B cell (primary cell): ENCODE measurements at regions not wholly inside any gene's neighbourhood (a gene's known extent, or its start where the extent isn't known, plus 50 kb on each side); places are given as distances from the start of the nearest gene placed in this dataset.

Experiments
- ATAC-seq: fragments of 200-7000 bp; cut with Tn5 transposase; one replicate; pipeline ENCODE4 v1.10.0; 2021; ENCODE audit warnings: low read depth, mild to moderate bottlenecking, moderate number of reproducible peaks, moderate library complexity
- CTCF ChIA-PET: fragments of 350-600 bp; sonication (Branson Sonifier 250); formaldehyde crosslinking; loops from one replicate; lab custom pipeline; 2021; ENCODE audit warnings: antibody characterized with exemption, inconsistent platforms; lab: Charles Lee
- POLR2A ChIA-PET: fragments of 350-600 bp; sonication (Branson Sonifier 250); formaldehyde crosslinking; loops from one replicate; lab custom pipeline; 2021; ENCODE audit warnings: antibody characterized with exemption; lab: Charles Lee
- DNase-seq: peaks from one replicate; pipeline ENCODE4 v3.0.0; 2013
- H2AFZ ChIP-seq: 2 replicates; pipeline ENCODE4 v1.6.1; 2012; ENCODE audit warnings: mild to moderate bottlenecking, low read depth, low read length; ENCODE audit not compliant: insufficient read depth, poor library complexity, severe bottlenecking
- H3K27ac ChIP-seq, 2 donors: 1 replicate in 1 of 2; 2 replicates in 1 of 2; pipeline ENCODE4 v1.5.1; 2012 to 2013; ENCODE audit warnings: low read length in 2 of 2, mild to moderate bottlenecking in 2 of 2, moderate library complexity in 1 of 2
- H3K27me3 ChIP-seq, 4 experiments: fragments of 200-600 bp in 1 of 4; sonication (generic) in 1 of 4; replicated peaks in 1 of 4; 1 replicate in 2 of 4; 2 replicates in 2 of 4; pipeline versions ENCODE4 v1.6.1 to v1.7.0; 2013 to 2016; ENCODE audit warnings: low read length in 3 of 4, mild to moderate bottlenecking in 2 of 4, mixed read lengths in 1 of 4, moderate library complexity in 1 of 4; ENCODE audit not compliant: insufficient read depth in 4 of 4, control insufficient read depth in 3 of 4; ENCODE audit errors: control extremely low read depth in 1 of 4
- H3K36me3 ChIP-seq, 2 experiments: replicated peaks in 1 of 2; 1 replicate in 1 of 2; 2 replicates in 1 of 2; pipeline versions ENCODE4 v1.6.1 to v1.7.1; 2013; ENCODE audit warnings: low read length in 1 of 2; ENCODE audit not compliant: insufficient read depth in 2 of 2, control insufficient read depth in 1 of 2; ENCODE audit errors: control extremely low read depth in 1 of 2, extremely low read depth in 1 of 2
- H3K4me1 ChIP-seq, 2 donors: fragments of 200-600 bp in 1 of 2; sonication (generic) in 1 of 2; 1 replicate in 1 of 2; 2 replicates in 1 of 2; pipeline versions ENCODE4 v1.5.1 to v1.6.1; 2013 to 2017; ENCODE audit warnings: low read length in 2 of 2; ENCODE audit not compliant: control insufficient read depth in 2 of 2, insufficient read depth in 2 of 2
- H3K4me2 ChIP-seq: replicated peaks from 2 replicates; pipeline ENCODE3; 2012; ENCODE audit warnings: mild to moderate bottlenecking, low read depth, low read length; ENCODE audit not compliant: poor library complexity, severe bottlenecking
- H3K4me3 ChIP-seq, 5 experiments: fragments of 200-600 bp in 1 of 5; sonication (generic) in 1 of 5; 1 replicate in 3 of 5; 2 replicates in 2 of 5; pipeline versions ENCODE4 v1.5.1 to v1.7.0; 2011 to 2016; ENCODE audit warnings: low read length in 4 of 5, mild to moderate bottlenecking in 4 of 5, low read depth in 2 of 5, control low read depth in 1 of 5, moderate library complexity in 1 of 5; ENCODE audit not compliant: insufficient read depth in 1 of 5; ENCODE audit errors: control extremely low read depth in 1 of 5, extremely low read depth in 1 of 5
- H3K79me2 ChIP-seq: fragments of 200-600 bp; sonication (generic); one replicate; pipeline ENCODE4 v1.6.0; 2016; ENCODE audit warnings: low read length; ENCODE audit not compliant: control insufficient read depth, insufficient read depth
- H3K9ac ChIP-seq: fragments of 200-600 bp; sonication (generic); 2 replicates; pipeline ENCODE4 v1.6.1; 2017; ENCODE audit warnings: mild to moderate bottlenecking, low read length, moderate library complexity
- H3K9me3 ChIP-seq, 3 donors: one replicate each; pipeline versions ENCODE4 v1.6.1 to v1.7.1; 2013; ENCODE audit warnings: low read length in 2 of 3; ENCODE audit not compliant: control insufficient read depth in 2 of 3, insufficient read depth in 1 of 3; ENCODE audit errors: control extremely low read depth in 1 of 3
- H4K20me1 ChIP-seq: 2 replicates; pipeline ENCODE4 v1.6.0; 2012; ENCODE audit warnings: mild to moderate bottlenecking, low read length; ENCODE audit not compliant: insufficient read depth, control insufficient read depth, poor library complexity, severe bottlenecking
- H3K27ac Mint-ChIP-seq: one replicate; pipeline ENCODE4 v1.8.0; 2021; ENCODE audit warnings: mixed read lengths
- H3K27me3 Mint-ChIP-seq: one replicate; pipeline ENCODE4 v1.8.0; 2021; ENCODE audit warnings: mixed read lengths
- H3K4me1 Mint-ChIP-seq: one replicate; pipeline ENCODE4 v1.8.0; 2021; ENCODE audit warnings: mixed read lengths
- H3K4me3 Mint-ChIP-seq: one replicate; pipeline ENCODE4 v1.8.0; 2021; ENCODE audit warnings: mixed read lengths
- H3K9me3 Mint-ChIP-seq: one replicate; pipeline ENCODE4 v1.8.0; 2022; ENCODE audit warnings: mixed read lengths; ENCODE audit not compliant: insufficient read depth
- CTCF ChIP-seq: fragments of 200-600 bp; IDR thresholded peaks from one replicate; pipeline ENCODE4 v1.8.0; 2022; ENCODE audit warnings: antibody characterized with exemption, mild to moderate bottlenecking
- EZH2 ChIP-seq: IDR thresholded peaks from 2 replicates; pipeline ENCODE4 v1.6.1; 2012; ENCODE audit warnings: borderline replicate concordance, low read depth, mild to moderate bottlenecking, moderate library complexity, low read length; ENCODE audit not compliant: insufficient read depth, poor library complexity, severe bottlenecking
- WGBS: methylation state at CpG from one replicate; pipeline ENCODE4 v1.1.5; 2013; ENCODE audit warnings: missing lambda C conversion rate; ENCODE audit not compliant: insufficient coverage; 5-methylcytosine and 5-hydroxymethylcytosine counted together
- intact Hi-C: fragments of 100-400 bp; cut with micrococcal nuclease; formaldehyde crosslinking; loops from one replicate; pipeline ENCODE4 v1.10.0; 2022

- POLR2A ChIA-PET: no interaction called here
- intact Hi-C loops: no loop called here
Measured at GRCh38 chr3:40618158-40618557, 93.4 kb downstream of the ZNF621 start.

GRCh38 chr3:40620151-40620550 lies 95.4 kb downstream of the ZNF621 start:
- H3K27ac ChIP-seq: no peak overlapping the region
- Mint-ChIP-seq H3K4me3 (no peak overlapping the region), H3K4me1 (peaks cover 23% of the 10 kb centered on the region), H3K9me3 (peaks cover 5% of the 10 kb centered on the region), H3K27me3 (peaks cover 20% of the 10 kb centered on the region), H3K27ac (no peak overlapping the region)
- H3K27me3 ChIP-seq: peaks cover 0 to 16% (median 8%) of the 10 kb centered on the region in 4 experiments
- ChIA-PET CTCF (no interaction called here), POLR2A (no interaction called here)
- no peak overlapping the region for H2AFZ ChIP-seq
- H3K36me3 ChIP-seq: no peaks in the 10 kb centered on the region
- peaks cover 0 to 8% (median 3%) of the 10 kb centered on the region in 3 donors for H3K9me3 ChIP-seq
- H3K79me2 ChIP-seq: peaks cover 26% of the 10 kb centered on the region
- no peaks in the 10 kb centered on the region for H4K20me1 ChIP-seq
- WGBS: no CpG with 5 or more reads among the region's 2 CpGs
- no peak overlapping the region for H3K4me3 ChIP-seq
- H3K4me2 ChIP-seq: no peak overlapping the region
- ATAC-seq (no peak), DNase-seq (no peak)
- peaks cover 30 to 46% of the 10 kb centered on the region in 2 donors for H3K4me1 ChIP-seq
- intact Hi-C loops: no loop called here
- no peak overlapping the region for H3K9ac ChIP-seq
- TF ChIP-seq CTCF (no peak), EZH2 (no peak)

More at GRCh38 chr3:40618158-40618557, 93.4 kb downstream of the ZNF621 start:
- peaks cover 0 to 10% (median 3%) of the 10 kb centered on the region in 3 donors for H3K9me3 ChIP-seq
- no peak for TF ChIP-seq CTCF
- TF ChIP-seq EZH2: no peak
- no peaks in the 10 kb centered on the region for H4K20me1 ChIP-seq
- no peaks in the 10 kb centered on the region for H3K36me3 ChIP-seq
- Mint-ChIP-seq H3K27ac (no peak overlapping the region), H3K4me3 (no peak overlapping the region), H3K27me3 (peaks cover 33% of the 10 kb centered on the region), H3K4me1 (peaks cover 25% of the 10 kb centered on the region), H3K9me3 (peaks cover 5% of the 10 kb centered on the region)
- H3K9ac ChIP-seq: no peak overlapping the region
- H3K4me2 ChIP-seq: no peak overlapping the region
- peaks cover 8% of the 10 kb centered on the region for H3K79me2 ChIP-seq
- DNase-seq: no peak
- peaks cover 21 to 30% of the 10 kb centered on the region in 2 donors for H3K4me1 ChIP-seq
- no peak for ATAC-seq
- no peak overlapping the region for H3K27ac ChIP-seq
- no peak overlapping the region for H3K4me3 ChIP-seq
- H3K27me3 ChIP-seq: peaks cover 0 to 24% (median 9%) of the 10 kb centered on the region in 4 experiments
- CTCF ChIA-PET: no interaction called here
- no peak overlapping the region for H2AFZ ChIP-seq
